ENCODE measurements at regions not wholly inside any gene's neighbourhood (a gene's known extent, or its start where the extent isn't known, plus 50 kb on each side); places are given as distances from the start of the nearest gene placed in this dataset.

DNA sequence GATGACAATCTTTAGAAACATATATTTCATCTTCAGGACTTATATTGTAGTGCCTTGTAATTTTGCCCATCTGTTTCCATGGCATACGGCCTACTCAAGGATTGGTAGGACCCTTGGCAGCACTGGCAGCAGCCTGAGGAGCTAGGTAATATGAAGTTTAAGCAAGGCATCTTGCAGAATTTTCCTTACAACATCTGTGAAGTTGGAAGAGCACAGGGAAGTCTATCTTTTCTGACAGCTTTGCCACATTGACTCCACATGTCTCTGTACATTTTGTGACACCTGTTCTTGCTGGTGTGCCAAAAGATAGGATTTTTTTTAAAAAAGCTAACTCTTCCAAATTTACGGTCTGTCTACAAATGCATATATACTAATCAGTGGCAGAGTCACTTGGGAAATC is 1235.2 kb downstream of the PCDH7 start:
- Mint-ChIP-seq H3K27me3 (no peaks in the 10 kb centered on the region), H3K4me3 (no peak overlapping the region), H3K36me3 (no peaks in the 10 kb centered on the region), H3K4me1 (no peaks in the 10 kb centered on the region), H3K27ac (no peak overlapping the region), H3K9me3 (peaks cover 7% of the 10 kb centered on the region)
- no peak for DNase-seq

DNA sequence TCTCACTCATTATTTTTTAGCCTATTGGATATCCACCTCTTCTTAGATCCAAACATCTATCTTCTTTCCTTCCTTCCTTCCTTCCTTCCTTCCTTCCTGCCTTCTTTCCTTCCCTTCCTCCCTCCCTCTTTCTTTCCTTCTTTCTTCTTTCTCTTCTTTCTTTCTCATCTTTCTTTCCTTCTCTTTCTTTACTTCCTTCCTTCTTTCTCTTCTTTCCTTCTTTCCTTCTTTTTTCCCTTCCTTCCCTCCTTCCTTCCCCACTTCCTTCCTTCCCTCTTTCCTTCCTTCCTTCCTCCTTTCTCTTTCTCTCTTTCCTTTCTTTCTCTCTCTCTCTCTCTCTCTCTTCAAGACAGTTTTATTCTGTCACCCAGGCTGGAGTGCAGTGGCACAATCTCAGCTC is 1239.8 kb downstream of the PCDH7 start:
- no peak overlapping the region for H3K4me3 Mint-ChIP-seq
- no peak overlapping the region for H3K27ac Mint-ChIP-seq
- DNase-seq: no peak
- H3K4me1 Mint-ChIP-seq: no peaks in the 10 kb centered on the region
- H3K27me3 Mint-ChIP-seq: no peaks in the 10 kb centered on the region
- H3K36me3 Mint-ChIP-seq: no peaks in the 10 kb centered on the region
- H3K9me3 Mint-ChIP-seq: peaks cover 7% of the 10 kb centered on the region

DNA sequence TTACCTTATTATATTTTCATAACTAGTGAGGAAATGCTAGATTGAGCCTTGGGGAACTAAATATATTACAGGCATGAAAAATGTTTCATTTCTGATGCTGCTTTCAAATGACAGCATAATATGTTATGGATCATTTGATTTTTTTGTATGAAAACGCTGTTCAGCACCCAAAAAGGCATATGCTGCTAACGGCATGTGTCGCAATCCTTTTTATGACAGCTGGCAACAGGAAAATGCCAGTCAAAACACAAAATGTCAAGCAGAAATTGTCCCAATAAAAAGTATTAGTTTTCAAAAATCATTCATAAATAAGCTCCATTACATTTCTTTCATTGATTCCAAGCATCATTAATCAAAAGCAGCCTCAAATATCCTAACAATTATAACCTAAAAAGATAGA is 1244.5 kb downstream of the PCDH7 start:
- no peaks in the 10 kb centered on the region for H3K4me1 Mint-ChIP-seq
- H3K27ac Mint-ChIP-seq: no peak overlapping the region
- H3K4me3 Mint-ChIP-seq: no peak overlapping the region
- H3K27me3 Mint-ChIP-seq: no peaks in the 10 kb centered on the region
- no peak for DNase-seq
- H3K36me3 Mint-ChIP-seq: no peaks in the 10 kb centered on the region
- H3K9me3 Mint-ChIP-seq: peaks cover 6% of the 10 kb centered on the region

DNA sequence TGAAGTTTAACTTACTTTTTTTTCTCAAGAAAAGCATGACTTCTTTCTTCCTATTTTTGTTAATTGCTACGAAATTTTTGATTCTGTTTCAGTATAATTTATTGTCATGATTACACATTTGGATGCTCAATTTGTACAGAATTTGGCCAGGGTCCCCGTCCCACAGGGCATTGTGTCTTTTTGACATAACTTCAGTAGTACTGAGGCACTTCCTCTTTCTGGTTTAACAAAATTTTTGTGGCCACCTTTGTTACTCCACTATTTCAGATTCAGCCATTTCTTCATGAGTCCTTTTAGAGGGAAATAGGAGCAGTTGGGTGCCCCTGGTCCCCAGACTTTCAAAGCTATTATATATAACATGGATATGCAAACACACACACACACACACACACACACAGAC is 1248.7 kb downstream of the PCDH7 start:
- Mint-ChIP-seq H3K9me3 (peaks cover 6% of the 10 kb centered on the region), H3K27ac (no peak overlapping the region), H3K4me3 (no peak overlapping the region), H3K27me3 (no peaks in the 10 kb centered on the region), H3K36me3 (no peaks in the 10 kb centered on the region), H3K4me1 (no peaks in the 10 kb centered on the region)
- no peak for DNase-seq

DNA sequence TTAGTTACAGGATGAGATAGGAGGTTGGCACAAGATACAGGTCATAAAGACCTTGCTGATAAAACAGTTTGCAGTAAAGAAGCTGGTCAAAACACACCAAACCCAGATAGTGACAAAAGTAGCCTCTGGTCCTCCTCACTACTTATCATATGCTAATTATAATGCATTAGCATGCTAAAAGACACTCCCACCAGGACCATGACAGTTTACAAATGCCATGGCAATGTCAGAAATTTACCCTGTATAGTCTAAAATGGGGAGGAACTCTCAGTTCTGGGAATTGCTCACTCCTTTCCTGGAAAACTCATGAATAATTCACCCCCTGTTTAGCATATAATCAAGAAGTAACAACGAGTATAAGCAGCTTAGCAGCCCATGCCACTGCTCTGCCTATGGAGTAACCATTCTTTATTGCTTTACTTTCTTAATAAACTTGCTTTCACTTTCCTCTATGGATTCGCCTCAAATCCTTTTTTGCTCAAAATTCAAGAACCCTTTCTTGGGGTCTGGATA is 1254.4 kb downstream of the PCDH7 start:
- no peak for DNase-seq
- H3K27ac Mint-ChIP-seq: no peak overlapping the region
- H3K36me3 Mint-ChIP-seq: no peaks in the 10 kb centered on the region
- no peak overlapping the region for H3K4me3 Mint-ChIP-seq
- no peaks in the 10 kb centered on the region for H3K27me3 Mint-ChIP-seq
- H3K9me3 Mint-ChIP-seq: peaks cover 8% of the 10 kb centered on the region
- H3K4me1 Mint-ChIP-seq: no peaks in the 10 kb centered on the region

DNA sequence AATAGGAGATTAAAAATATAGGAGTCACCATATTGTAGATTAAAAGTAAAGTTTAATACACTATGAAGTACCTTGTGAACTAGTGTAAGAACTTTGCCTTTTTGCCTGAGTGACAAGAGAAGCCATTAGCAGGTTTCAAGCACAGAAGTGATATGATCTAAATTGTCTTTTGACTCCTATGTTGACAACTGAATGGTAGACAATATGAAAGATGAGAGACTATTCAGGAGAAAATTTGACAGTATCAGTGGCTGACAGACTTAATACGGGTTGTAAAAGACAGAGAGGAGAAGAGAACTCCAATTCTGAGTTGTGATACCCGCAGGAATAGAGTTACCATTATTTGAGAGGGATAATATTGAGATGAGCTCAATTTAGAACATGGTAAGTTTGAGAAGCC is 1259.8 kb downstream of the PCDH7 start:
- H3K27ac Mint-ChIP-seq: no peak overlapping the region
- H3K9me3 Mint-ChIP-seq: peaks cover 2% of the 10 kb centered on the region
- H3K36me3 Mint-ChIP-seq: no peaks in the 10 kb centered on the region
- no peak for DNase-seq
- H3K4me3 Mint-ChIP-seq: no peak overlapping the region
- H3K4me1 Mint-ChIP-seq: no peaks in the 10 kb centered on the region
- H3K27me3 Mint-ChIP-seq: no peaks in the 10 kb centered on the region

DNA sequence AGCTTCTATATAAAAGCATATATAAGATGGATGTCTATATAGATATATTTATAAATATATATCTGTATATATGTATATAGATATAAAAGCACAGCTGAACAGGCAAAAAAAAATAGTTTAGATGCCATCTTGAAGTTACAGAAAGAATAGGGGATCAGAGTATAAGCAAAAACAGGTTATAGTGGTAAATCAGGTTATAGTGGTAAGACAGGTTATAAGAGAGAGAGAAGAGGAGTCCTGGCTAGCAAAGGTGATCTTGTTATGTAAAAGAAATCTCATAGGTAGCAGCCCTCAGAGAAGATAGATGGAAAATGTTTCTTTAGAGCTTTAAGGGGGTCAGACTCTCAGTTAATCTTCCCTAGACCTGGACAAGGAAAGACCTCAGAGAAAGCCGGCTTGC is 1263.1 kb downstream of the PCDH7 start:
- Mint-ChIP-seq H3K9me3 (peaks cover 2% of the 10 kb centered on the region), H3K4me3 (no peak overlapping the region), H3K27ac (no peak overlapping the region), H3K36me3 (no peaks in the 10 kb centered on the region), H3K4me1 (no peaks in the 10 kb centered on the region), H3K27me3 (no peaks in the 10 kb centered on the region)
- DNase-seq: no peak

DNA sequence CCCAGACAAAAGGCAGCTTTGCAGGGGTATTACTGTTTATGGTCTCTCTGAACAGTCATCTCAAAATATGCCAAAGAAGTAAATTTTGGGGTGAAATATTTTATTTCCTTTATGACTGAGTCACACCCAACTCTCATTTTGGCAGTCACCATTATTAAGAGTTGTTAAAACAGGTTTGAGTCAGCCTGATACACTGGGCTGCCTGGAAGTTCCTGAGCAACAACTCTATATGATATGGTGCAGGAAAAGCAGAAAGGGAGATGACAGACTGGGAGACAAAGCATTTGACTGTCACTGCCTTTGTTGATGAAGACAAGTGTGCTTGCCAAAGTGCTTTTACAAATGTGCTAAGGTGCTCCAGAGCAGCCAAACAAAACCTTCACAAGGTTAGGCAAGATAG is 1263.5 kb downstream of the PCDH7 start:
- H3K27ac Mint-ChIP-seq: no peak overlapping the region
- no peak overlapping the region for H3K4me3 Mint-ChIP-seq
- no peak for DNase-seq
- no peaks in the 10 kb centered on the region for H3K4me1 Mint-ChIP-seq
- peaks cover under 1% of the 10 kb centered on the region for H3K9me3 Mint-ChIP-seq
- H3K36me3 Mint-ChIP-seq: no peaks in the 10 kb centered on the region
- H3K27me3 Mint-ChIP-seq: no peaks in the 10 kb centered on the region

DNA sequence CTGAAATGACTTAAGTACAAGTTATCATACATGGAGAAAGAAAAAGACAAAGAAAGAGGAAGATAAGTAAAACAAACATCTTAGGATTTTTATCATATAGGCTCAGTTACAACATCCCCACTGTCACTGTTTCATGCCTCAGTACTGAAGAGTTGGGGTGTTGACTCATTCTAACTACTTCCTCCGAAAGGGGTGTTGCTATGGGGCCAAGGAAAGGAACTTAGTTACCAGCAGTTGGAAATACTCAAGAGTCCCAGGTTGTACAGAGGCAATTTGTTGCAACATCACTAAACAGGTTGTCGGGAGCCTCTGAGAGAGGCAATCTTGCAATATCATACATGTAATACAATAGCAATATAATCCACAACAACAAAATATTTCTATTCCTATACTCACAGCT is 1264.7 kb downstream of the PCDH7 start:
- Mint-ChIP-seq H3K27ac (no peak overlapping the region), H3K27me3 (no peaks in the 10 kb centered on the region), H3K4me3 (no peak overlapping the region), H3K4me1 (no peaks in the 10 kb centered on the region), H3K9me3 (peaks cover 1% of the 10 kb centered on the region), H3K36me3 (no peaks in the 10 kb centered on the region)
- DNase-seq: no peak

DNA sequence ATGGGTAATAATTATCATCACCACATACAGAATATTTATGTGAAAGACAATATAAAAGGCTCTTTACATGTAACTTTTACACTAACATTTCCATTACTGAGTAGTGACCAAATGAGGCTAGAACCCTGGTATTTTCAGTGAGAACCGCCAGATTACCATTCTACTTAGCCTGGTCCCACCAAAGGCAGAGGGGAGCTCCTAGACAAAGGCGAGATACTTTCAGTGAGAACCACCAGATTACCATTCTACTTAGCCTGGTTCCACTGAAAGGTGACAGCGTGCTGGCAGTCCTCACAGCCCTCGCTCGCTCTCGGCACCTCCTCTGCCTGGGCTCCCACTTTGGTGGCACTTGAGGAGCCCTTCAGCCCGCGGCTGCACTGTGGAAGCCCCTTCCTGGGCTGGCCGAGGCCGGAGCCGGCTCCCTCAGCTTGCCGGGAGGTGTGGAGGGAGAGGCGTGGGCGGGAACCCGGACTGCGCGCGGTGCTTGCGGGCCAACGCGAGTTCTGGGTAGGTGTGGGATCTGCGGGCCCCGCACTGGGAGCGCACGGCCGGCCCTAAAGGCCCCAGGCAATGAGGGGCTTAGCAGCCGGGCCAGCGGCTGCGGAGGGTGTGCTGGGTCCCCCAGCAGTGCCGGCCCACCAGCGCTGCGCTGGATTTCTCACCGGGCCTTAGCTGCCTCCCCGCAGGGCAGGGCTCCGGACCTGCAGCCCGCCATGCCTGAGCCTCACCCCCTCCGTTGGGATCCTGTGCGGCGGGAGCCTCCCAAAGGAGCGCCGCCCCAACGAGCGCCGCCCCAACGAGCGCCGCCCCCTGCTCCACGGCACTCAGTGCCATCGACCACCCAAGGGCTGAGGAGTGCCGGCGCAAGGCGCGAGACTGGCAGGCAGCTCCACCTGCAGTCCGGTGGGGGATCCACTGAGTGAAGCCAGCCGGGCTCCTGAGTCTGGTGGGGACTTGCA is 1276.1 kb downstream of the PCDH7 start:
- peaks cover 7% of the 10 kb centered on the region for H3K9me3 Mint-ChIP-seq
- H3K4me1 Mint-ChIP-seq: no peaks in the 10 kb centered on the region
- H3K36me3 Mint-ChIP-seq: no peaks in the 10 kb centered on the region
- no peak for DNase-seq
- H3K27ac Mint-ChIP-seq: no peak overlapping the region
- no peaks in the 10 kb centered on the region for H3K27me3 Mint-ChIP-seq
- no peak overlapping the region for H3K4me3 Mint-ChIP-seq

DNA sequence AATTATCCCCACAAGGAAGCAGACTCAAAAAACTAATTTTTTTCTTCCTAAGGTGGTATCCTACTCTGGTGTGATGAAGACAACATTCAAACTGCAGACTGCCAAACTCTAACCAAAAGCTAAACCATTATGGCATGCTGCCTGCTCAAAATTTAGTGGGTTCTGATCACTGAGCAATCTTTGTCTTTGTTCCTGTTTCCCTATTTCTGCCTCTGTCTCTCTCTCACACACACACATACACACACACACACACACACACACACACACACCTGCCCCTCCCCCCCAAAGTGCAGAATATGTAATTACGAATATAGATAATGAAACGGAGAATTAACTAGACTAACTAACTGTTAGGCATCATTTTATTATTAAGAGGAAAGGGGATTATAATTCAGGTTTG is 1278.6 kb downstream of the PCDH7 start:
- no peak overlapping the region for H3K27ac Mint-ChIP-seq
- DNase-seq: no peak
- H3K4me1 Mint-ChIP-seq: no peaks in the 10 kb centered on the region
- H3K36me3 Mint-ChIP-seq: no peaks in the 10 kb centered on the region
- no peaks in the 10 kb centered on the region for H3K27me3 Mint-ChIP-seq
- peaks cover 4% of the 10 kb centered on the region for H3K9me3 Mint-ChIP-seq
- H3K4me3 Mint-ChIP-seq: no peak overlapping the region

DNA sequence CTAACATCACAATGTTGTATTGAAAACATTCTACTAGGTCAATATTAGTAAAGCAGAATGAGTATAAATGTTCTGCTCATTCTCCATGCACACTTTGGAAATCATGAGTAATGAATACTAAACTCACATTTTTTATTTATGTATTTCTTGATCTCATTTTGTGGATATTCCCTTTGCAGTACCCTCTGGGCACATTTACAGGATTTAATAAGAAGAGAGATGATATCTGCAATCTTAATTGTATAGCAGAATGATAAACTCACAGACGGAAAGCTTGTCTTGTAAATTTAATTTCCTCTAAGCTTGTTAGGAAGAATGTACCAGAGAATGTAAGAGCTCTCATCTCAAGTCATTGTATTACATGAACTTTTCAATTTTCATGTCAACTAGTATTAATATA is 1279.7 kb downstream of the PCDH7 start:
- peaks cover 1% of the 10 kb centered on the region for H3K9me3 Mint-ChIP-seq
- DNase-seq: no peak
- no peaks in the 10 kb centered on the region for H3K36me3 Mint-ChIP-seq
- H3K27ac Mint-ChIP-seq: no peak overlapping the region
- H3K4me3 Mint-ChIP-seq: no peak overlapping the region
- H3K4me1 Mint-ChIP-seq: no peaks in the 10 kb centered on the region
- no peaks in the 10 kb centered on the region for H3K27me3 Mint-ChIP-seq

DNA sequence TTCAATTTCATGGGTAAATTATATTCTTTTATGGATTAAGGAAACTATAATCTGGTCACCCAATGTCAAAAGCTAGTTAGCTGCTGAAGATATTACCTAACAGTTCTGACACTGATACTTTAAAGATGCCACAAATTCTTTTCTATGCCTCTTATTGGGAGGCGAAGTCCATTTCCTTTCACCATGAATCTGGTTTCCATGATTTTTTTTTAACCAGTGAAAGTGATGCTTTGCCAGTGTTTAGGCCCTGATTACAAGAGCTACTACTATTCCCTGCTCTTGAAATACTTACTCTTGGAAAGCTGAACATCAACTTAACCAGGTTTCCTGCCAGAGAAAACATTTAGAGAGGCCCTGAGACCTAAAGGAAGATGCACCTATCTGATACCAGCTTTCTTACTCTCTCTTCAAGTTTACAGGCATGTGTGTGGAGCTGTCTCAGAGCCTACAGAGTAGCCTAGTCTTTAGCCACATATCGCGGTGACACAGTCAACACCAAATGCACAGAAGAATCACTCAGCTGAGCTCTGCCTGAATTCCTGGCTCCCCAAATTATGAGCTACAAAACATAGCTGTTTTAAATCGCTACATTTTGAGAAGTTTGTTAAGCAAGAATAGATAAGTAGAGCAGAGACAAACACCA is 1280.8 kb downstream of the PCDH7 start:
- Mint-ChIP-seq H3K4me3 (no peak overlapping the region), H3K27ac (no peak overlapping the region), H3K4me1 (no peaks in the 10 kb centered on the region), H3K9me3 (peaks cover 4% of the 10 kb centered on the region), H3K36me3 (no peaks in the 10 kb centered on the region), H3K27me3 (no peaks in the 10 kb centered on the region)
- DNase-seq: no peak

DNA sequence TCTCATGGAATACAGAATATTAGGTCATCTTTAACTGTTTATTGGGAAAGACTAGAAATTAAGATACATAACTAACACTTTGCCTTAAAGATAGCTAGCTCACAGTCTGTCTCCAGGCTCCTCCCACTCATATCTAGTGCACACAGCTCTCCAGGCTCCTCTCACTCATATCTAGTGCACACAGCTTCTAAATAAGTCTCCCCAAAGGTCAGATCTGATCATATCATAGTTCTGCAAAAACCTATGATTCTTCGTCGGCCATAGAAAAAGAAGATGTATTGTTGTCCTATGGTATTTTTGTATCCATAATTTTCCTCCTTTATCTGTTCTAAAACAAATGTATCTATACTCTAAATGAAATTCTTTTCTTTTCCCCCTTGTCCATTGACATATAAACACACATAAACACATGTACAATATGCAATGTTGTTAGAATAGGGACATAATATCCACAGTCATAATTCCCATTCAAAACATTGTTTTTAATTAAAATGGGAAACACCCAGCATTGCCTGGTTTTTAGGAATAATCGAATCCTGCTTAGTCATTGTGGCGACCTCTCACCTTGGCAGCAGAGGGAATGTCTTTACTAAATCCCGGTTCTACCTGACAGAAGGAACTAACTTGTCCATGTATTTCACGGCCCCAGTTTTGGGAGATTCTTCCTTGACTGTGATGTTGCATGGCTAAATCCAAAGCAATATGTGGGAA is 1282.0 kb downstream of the PCDH7 start:
- H3K4me1 Mint-ChIP-seq: no peaks in the 10 kb centered on the region
- peaks cover 4% of the 10 kb centered on the region for H3K9me3 Mint-ChIP-seq
- no peak for DNase-seq
- no peak overlapping the region for H3K27ac Mint-ChIP-seq
- no peak overlapping the region for H3K4me3 Mint-ChIP-seq
- H3K36me3 Mint-ChIP-seq: no peaks in the 10 kb centered on the region
- H3K27me3 Mint-ChIP-seq: no peaks in the 10 kb centered on the region

DNA sequence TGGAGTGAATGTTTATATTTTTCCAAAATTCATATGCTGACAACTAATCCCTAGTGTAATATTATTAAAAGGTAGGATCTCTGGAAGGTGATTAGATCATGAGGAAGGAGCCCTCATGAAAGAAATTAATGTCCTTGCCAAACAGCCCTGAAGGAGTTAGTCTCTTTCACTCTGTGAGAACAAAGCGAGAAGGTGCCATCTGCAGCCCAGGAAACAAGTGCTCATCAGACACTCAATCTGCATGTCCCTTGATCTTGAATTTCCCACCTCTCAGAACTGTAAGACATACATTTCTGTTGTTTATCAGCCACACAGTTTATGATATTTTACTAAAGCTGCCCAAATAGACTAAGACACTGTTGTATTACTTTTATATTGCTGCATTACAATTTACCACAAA is 1283.4 kb downstream of the PCDH7 start:
- Mint-ChIP-seq H3K27ac (no peak overlapping the region), H3K9me3 (peaks cover 3% of the 10 kb centered on the region), H3K4me1 (no peaks in the 10 kb centered on the region), H3K4me3 (no peak overlapping the region), H3K27me3 (no peaks in the 10 kb centered on the region), H3K36me3 (no peaks in the 10 kb centered on the region)
- no peak for DNase-seq
